NCI-H748 (cell line): ENCODE measurements at regions not wholly inside any gene's neighbourhood (a gene's known extent, or its start where the extent isn't known, plus 50 kb on each side); places are given as distances from the start of the nearest gene placed in this dataset.
"Not testable (repeated sequence)": the region's sequence is repeated elsewhere in the genome, so short reads cannot be mapped to it uniquely, and the experiment has no call there.

Experiments used
- DNase-seq: peaks from one replicate; lab custom pipeline; 2025; ENCODE audit not compliant: unreplicated experiment; lab: John Stamatoyannopoulos, UW

DNA sequence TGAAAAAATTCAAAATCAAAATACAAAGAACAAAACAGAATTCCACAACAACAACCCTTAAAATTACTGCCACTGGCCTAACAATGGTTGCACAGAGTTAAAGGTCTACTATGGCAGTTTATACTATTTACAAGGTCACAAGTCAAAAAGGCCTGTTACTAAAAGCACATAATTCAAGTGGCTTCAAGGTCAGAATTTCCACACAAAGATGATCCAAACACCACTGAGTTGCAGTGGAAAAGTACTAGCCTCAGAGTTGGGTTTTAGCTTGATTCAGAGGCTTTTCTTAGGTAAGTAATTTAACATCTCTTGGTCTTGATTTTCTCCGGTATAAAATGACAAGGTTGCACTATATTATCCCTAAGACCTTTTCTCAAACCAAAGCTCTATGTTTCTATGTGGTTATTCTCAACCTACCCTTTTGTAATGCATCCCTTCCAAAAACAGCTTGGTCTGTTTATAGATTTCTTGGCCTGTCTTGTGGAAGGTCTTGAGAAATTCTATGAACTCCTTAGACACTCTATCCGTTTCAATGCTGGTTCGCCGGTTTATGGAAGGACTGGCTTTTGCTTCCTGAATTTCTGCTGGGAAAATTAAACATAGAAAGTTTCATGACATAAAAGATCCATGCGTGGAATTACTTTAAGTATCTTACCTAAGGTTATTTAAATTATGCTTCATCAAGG, 69.5 kb downstream of the MDH2 start:
- not testable (repeated sequence) for DNase-seq

DNA sequence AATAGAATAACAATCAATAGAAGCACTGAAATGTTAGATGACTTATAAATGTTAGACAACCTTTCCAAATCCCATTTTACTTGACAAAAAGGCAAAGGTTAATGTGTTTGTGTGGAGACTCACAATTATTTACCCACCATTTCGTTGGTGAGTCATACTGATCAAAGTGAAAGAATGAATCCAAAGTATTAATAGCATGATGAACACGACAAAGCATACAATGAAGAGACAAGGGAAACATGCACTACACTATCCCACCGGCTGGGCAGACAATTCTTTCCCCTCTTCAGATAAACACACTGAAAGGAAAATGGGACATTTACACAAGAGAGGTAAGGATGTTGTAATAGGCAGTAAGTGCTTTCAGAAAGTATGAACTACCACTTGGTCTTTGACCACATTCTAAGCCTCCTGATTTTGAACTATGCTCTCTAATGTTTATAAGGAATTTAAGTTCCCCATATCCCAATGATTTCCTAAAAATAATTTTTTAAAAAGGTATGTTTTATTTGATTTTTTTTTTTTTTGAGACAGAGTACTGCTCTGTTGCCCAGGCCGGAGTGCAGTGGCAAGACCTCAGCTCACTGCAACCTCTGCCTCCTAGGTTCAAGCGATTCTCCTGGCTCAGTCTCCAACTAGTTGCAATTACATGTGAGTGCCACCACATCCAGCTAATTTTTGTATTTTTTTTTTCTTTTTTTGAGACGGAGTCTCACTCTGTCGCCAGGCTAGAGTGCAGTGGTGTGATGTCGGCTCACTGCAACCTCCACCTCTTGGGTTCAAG, 70.5 kb downstream of the MDH2 start:
- peak; percentile 47 for DNase-seq

- DNase-seq, result no peak
Measured at GRCh38 chr7:76121044-76121443, 73.1 kb downstream of the MDH2 start.

DNA sequence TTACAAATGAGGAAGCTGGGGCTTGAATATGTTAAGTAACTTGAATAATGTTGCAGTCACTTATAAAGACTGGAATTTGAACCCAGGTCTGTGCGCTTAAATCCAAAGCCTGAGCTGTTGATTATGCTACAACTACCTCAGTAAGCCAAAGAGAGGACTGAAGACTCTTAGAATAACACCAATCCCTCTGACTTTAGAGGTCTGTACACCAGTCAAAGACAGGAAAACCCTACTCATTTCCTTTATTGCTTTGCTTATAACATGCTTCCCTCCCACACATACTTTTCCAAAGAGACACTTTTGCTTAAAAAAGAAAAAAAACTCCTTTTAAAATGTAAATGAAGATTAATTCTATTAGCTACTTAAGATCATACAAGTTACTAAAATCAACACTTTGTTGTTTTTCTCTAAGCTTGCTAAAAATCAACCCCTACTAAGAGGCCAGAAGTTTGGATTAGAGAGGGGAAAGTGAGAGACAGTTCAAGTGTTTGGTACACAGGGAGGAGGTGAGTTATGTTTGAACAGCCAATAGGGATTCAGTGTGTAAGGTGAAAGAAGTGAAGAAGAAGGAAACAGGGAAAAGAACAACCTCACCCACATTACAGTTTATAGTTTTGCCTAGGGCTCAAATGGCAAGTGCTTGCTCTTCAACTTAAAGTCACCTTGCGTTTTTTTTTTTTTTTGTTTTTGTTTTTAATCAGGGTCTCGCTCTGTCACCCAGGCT, 74.8 kb downstream of the MDH2 start:
- DNase-seq, result no peak

GRCh38 chr7:76123316-76123715, 75.4 kb downstream of the MDH2 start:
- no peak for DNase-seq

- DNase-seq, result no peak
Measured at GRCh38 chr7:76125560-76125959, 76.1 kb upstream of the SRRM3 start.

DNA sequence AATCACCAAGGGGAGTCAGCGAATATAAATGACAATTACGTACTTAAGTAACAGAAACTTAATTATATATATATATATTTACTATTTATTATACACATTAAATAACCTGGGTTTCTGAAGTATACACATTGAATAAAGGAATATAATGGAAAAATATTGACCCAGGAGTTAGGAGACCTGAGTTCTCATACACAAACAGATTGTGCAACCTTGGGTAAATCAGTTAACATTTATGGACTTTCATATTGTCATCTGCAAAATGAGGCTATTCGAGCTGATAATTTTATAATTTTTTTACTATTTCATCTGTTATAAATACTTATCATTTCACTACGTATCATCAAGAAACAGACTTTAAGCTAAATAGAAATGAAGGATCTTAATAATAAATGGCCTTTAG, 75.1 kb upstream of the SRRM3 start:
- DNase-seq, result no peak

DNA sequence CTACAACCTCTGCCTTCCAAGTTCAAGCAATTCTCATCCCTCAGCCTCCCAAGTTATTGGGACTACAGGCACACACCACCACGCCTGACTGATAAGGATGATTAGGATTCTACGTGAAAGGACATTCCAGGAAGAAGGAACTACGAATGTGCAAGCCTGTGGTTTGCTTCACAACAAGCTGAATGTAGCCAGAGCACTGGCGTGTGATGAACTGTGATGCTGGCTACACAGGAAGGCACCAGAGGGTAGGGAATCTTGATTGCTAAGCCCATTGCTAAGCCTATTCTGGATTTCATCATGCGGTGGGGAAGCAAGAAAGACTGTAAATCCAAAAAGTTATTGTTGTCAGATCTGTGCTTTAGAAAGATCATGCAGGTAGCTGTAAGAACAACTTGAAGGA, 72.3 kb upstream of the SRRM3 start:
- DNase-seq, result no peak

DNA sequence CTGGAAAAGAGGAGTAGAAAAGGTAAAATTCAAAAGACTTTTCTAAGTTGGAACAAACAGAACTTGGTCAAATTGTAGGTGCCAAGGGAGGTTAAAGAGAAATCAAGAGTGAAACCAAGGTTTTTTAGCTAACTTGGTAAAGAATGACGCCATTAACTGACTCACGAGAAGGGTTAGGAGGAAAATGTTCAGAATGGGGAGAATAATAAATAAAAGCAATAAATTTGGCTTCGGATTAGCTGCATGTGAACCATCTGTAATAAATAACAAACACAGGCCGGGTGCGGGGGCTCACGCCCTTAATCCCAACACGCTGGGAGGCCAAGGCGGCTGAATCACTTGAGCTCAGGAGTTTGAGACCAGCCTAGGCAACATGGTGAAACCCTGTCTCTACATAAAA, 71.9 kb upstream of the SRRM3 start:
- DNase-seq, result no peak

GRCh38 chr7:76130661-76131060, 71.0 kb upstream of the SRRM3 start:
- peak; percentile 17 for DNase-seq

DNA sequence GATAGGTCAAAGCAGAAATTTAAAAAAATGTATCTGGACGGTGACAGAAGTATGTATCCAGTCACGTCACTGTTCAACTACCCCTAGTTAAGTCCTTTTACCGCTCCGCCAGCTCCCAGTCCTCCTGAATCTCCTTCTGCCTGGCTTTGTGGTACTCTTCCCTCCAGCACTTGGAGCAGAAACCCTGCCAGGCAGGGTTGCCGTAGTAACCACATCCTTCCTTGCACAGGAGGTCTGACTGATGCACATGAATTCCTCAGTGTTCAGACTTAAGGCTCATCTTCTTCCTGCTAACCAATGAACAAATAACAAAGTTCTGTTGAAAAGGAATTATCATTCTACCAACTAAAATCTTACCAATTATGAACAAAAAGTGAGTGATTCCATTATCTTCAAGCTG, 69.8 kb upstream of the SRRM3 start:
- peak; percentile 11 for DNase-seq

DNA sequence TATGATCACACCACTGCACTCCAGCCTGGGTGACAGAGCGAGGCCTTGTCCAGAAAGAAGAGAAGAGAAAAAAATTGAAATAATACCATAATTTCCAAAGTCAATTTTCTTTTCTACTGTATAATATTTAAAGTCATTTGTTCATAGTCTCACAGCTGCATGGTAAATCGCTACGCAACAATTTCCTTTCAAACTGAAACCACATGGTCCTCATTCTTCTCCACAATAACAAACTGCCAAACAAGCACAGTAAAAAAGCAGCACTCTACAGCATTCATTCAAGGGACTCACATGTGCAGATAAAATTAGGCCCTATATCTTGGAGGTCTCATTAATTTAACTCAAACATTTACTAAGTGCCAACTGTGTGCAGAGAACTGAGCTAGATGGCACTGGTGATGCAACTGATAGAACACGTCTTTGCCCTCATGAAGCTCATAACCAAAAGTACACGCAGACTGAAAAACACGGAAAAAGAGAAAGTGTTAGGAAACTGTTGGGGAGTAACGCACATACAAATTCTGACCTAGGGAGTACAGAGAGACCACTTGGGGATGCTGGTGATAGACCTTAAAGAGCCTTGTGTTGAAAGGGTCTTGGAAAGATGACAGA, 68.4 kb upstream of the SRRM3 start:
- DNase-seq, result no peak

GRCh38 chr7:76133839-76134238, 67.9 kb upstream of the SRRM3 start:
- DNase-seq, result no peak

- DNase-seq, result not testable (repeated sequence)
Measured at GRCh38 chr7:76135263-76135662, 66.4 kb upstream of the SRRM3 start.

DNA sequence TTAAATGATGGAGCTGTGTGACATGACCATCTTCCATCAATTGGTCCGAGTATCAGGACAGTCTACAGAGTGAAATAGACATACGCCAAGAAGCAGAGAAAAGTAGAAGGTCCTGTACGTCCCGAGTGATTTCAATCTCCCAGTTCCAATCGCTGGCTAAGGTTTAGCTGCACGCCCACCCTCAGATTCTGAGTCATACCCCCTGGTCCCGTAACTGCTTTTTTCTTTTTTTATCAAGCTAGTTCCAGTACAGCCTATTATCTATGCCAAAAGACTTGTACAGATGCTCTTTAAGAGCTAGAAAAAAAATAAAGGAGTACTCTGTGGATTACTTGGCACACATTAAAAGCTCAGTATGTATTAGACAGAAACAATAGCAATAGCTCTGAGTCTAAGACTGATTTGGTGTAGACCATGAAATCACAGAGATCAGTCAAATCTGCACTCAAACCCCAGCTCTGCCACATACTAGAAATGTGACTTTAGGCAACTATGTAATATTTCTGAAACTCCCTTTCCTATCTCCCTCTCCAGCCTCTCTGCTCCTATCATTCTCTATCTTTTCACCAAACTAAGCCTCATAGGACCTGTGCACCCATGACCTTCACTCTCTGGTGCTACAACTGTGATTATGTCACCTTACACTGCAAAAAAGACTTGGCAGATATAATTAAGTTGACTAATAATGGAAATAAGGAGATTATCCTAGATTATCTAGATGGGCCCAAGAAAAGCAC, 63.0 kb upstream of the SRRM3 start:
- DNase-seq, result not testable (repeated sequence)

DNA sequence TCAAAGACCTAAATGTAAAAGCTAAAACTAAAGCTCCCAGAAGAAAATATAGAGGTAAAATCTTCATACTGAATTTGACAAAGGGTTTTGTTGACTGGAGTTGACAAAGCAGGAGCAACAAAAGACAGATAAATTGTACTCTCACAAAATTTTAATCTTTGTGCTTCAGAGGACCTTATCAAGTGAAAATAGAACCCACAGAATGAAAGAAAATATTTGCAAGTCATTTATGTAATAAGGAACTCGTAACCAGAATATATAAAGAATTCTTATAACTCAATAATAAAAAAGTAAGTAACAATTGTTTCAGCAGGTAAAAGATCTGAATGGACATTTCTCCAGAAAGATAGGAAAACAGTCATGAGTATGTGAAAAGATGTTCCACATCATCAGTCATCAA, 62.0 kb upstream of the SRRM3 start:
- no peak for DNase-seq

- DNase-seq, result not testable (repeated sequence)
Measured at GRCh38 chr7:76140259-76140658, 61.4 kb upstream of the SRRM3 start.

DNA sequence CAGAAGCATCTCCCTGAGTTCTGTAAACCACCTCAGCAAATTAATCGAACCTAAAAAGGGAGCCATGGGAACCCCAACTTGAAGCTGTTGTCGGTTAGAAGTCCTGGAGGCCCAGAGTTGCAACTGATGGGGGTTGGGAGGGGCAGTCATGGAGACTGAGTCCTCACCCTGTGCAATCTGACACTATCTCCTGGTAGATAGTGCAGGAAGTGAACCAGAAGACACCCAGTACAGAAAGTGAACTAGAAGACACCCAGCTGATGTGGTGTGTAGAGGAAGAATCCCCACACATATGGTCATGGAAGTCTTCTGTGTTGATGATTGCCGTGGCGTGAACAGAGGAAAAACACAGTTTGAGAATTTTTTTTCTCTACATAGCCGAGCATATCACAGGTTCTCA, 58.8 kb upstream of the SRRM3 start:
- DNase-seq, result no peak

DNA sequence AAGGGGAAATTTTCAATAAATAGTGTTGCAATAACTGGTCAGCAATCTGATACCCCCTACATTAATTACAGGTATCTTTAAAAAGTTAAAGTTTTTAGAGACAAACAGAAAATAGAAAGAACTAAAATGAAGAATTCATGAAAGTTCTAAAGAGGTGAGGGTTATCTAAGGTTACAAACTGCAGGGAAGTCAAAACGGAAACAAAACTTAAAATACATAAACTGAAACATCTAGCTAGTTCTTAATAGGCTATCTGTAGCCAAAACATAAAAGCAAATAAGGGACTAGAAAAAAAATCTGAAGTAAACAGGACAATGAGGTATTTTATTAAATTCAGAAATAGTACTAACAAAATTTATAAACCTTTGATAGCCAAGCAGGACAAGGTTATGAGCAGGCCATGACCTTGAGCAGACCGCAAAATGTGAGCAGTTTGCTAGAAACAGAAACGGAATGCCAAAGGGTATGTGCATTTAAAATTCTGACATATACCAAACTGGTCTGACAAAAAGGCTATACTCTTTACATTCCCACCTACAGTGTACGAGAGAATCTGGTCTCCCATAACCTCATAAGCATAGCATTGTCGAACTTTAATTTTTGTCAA, 56.9 kb upstream of the SRRM3 start:
- DNase-seq, result not testable (repeated sequence)

DNA sequence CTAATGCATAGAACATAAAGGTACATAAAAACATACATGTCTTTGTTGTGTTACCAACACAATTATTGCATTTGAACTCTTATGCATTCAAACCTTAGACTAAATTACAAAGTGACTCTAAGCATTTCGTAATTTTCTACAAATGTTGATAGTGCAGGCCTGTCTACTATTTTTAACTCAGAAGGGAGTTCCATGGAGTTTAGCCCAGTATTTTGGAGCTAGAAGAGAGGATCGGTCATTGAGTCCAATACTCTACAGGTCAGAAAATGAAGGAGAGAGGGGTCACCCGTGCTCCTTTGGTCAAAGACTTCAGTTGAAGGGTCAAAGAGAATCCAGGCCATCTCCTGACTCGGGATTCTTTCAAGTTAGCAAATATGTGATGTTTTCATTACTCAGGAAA, 55.3 kb upstream of the SRRM3 start:
- no peak for DNase-seq
